Peyer's patch (tissue), 4 donors: ENCODE measurements at regions not wholly inside any gene's neighbourhood (a gene's known extent, or its start where the extent isn't known, plus 50 kb on each side); places are given as distances from the start of the nearest gene placed in this dataset.

Experiments
- DNase-seq, 3 donors: peaks; one replicate each; pipeline ENCODE4 v3.0.0-alpha.2; 2017 to 2019
- H3K27ac ChIP-seq, 4 donors: fragments of 200-600 bp; sonication (generic); one replicate each; pipeline ENCODE4 v1.5.1; 2016 to 2019
- H3K27me3 ChIP-seq, 2 donors: fragments of 200-600 bp; sonication (generic); one replicate each; pipeline ENCODE4 v1.5.1; 2019
- H3K36me3 ChIP-seq, 3 donors: fragments of 200-600 bp; sonication (generic); one replicate each; pipeline ENCODE4 v1.5.1; 2016 to 2019
- H3K4me1 ChIP-seq, 4 donors: fragments of 200-600 bp; sonication (generic); one replicate each; pipeline ENCODE4 v1.5.1; 2016 to 2019
- H3K4me3 ChIP-seq, 4 donors: fragments of 200-600 bp; sonication (generic); 1 replicate in 3 of 4; 2 replicates in 1 of 4; pipeline ENCODE4 v1.5.1; 2016 to 2019; ENCODE audit warnings: mild to moderate bottlenecking in 1 of 4
- H3K9me3 ChIP-seq, 4 donors: fragments of 200-600 bp; sonication (generic); one replicate each; pipeline ENCODE4 v1.5.1; 2016 to 2019; ENCODE audit warnings: mild to moderate bottlenecking in 1 of 4
- CTCF ChIP-seq, 6 experiments: fragments of 450-650 bp in 4 of 6; fragments of 200-600 bp in 2 of 6; sonication (generic) in 1 of 6; IDR thresholded peaks; one replicate each; pipeline ENCODE4 v1.5.1; 2017 to 2019; ENCODE audit warnings: antibody characterized with exemption in 6 of 6, mild to moderate bottlenecking in 3 of 6, moderate library complexity in 1 of 6
- POLR2A ChIP-seq, 2 donors: fragments of 450-650 bp; IDR thresholded peaks; one replicate each; pipeline ENCODE4 v1.5.1; 2017; ENCODE audit warnings: antibody characterized with exemption in 2 of 2, mild to moderate bottlenecking in 2 of 2, moderate library complexity in 2 of 2

- H3K4me1 ChIP-seq = peaks cover 0 to 6% (median 0%) of the 10 kb centered on the region in 4 donors
- H3K36me3 ChIP-seq = no peaks in the 10 kb centered on the region
- H3K9me3 ChIP-seq = no peaks in the 10 kb centered on the region
- H3K4me3 ChIP-seq = no peak overlapping the region
- H3K27ac ChIP-seq = no peak overlapping the region
- no peaks in the 10 kb centered on the region for H3K27me3 ChIP-seq
- DNase-seq = no peak
- no peak for TF ChIP-seq POLR2A (IDR thresholded peaks at IDR 0.05)
- no peak for TF ChIP-seq CTCF (IDR thresholded peaks at IDR 0.05)
These were observed 97.5 kb upstream of the RPS6KA3 start for GRCh38 chrX:20364238-20364637.

DNA sequence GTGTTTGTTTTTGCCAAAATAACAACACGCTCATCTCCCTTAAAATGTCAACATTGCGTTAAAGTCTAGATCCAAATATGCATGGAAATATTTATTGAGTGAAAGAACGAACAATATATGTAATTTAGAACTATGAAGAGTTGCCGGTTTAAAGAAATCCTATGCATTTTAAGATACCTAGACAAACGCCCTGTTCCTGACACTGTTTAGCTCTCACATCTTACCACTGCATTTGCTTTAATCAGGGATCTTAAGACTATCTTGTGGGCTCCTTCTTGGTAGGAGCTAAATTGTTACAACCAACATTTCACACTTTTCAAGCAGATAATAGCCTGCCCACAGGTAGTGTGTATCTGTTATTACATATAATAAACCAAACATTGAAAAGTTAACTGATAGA, 96.6 kb upstream of the RPS6KA3 start:
- H3K27me3 ChIP-seq = no peaks in the 10 kb centered on the region
- TF ChIP-seq CTCF (IDR thresholded peaks at IDR 0.05) = no peak
- no peak for TF ChIP-seq POLR2A (IDR thresholded peaks at IDR 0.05)
- no peak for DNase-seq
- H3K36me3 ChIP-seq = no peaks in the 10 kb centered on the region
- peak overlapping the region in 3 of 4 donors; percentile 53 to 80 (median 80) for H3K27ac ChIP-seq
- H3K9me3 ChIP-seq = no peaks in the 10 kb centered on the region
- H3K4me1 ChIP-seq = peaks cover 0 to 6% (median 0%) of the 10 kb centered on the region in 4 donors
- H3K4me3 ChIP-seq = no peak overlapping the region

DNA sequence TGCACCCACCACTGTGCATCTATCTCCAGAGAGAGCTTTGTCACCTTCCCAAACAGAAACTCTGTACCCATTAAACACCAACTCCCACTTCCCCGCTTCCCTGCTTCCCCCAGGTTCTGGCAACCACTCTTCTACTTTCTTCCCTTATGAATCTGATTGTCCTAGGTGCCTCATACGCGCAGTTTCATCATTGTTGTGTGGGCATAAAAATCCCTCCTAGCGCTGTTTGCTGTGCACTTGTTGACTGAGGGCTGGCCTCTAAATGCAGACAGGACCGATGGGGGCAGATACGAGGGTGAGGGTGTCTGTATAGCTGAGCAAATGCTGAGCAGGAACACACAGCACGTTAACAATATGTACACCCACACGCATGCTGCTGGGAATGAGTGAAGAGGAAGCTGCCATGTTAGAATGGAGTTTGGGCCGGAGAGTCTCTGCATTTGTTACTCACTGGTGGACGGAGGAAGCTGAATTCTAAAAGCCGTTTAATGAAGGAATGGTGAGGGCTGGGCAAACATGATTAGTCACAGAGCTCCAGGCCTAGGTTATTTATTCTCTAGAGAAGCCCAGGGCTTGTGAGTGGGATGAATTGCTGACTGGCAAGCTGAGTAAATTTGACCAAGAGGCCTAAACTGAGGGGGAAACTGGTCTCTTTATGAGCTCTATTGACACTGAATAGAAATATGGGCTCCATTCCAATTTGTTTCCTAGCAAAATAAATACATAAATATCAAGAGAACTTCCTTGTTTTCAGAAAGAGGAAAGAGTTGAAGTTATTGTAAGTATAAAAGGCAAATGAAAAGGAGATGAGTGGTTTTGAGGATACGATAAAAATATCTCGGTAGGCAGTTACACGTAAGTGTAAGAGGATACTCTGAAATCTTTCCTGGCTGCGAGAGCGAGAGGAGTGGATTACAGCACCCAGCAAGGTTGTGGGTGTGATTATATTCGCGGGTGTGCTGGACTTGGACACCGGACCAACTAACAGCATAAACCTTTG, 95.9 kb upstream of the RPS6KA3 start:
- no peaks in the 10 kb centered on the region for H3K36me3 ChIP-seq
- DNase-seq = no peak

DNA sequence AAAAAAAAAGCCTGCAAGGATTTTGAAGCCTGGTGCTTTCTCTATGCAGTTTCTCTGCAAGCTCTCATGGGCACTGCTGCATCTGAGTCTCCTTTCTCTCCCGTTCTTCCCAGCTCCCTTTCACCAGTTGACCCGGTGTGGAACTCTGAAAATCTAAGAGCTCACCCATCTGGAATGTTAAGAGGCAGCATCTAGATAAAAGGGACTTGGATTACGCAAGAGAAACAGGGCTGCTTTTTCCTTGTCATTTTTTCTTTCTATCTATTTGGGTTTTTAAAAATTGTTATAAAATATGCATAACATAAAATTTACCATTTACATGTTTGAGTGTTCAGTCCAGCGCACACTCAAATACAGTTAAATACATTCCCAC, 95.2 kb upstream of the RPS6KA3 start:
- DNase-seq = no peak

More for the DNA sequence above, 95.9 kb upstream of the RPS6KA3 start:
- Histone ChIP-seq H3K27ac (peak overlapping the region in 3 of 4 donors; percentile 53 to 80 (median 80)), H3K27me3 (no peaks in the 10 kb centered on the region), H3K4me3 (no peak overlapping the region), H3K4me1 (peaks cover 0 to 6% (median 0%) of the 10 kb centered on the region in 4 donors), H3K9me3 (no peaks in the 10 kb centered on the region)
- no peak for TF ChIP-seq CTCF (IDR thresholded peaks at IDR 0.05)
- TF ChIP-seq POLR2A (IDR thresholded peaks at IDR 0.05) = no peak

More for the DNA sequence above, 95.2 kb upstream of the RPS6KA3 start:
- TF ChIP-seq POLR2A (IDR thresholded peaks at IDR 0.05) (no peak), CTCF (IDR thresholded peaks at IDR 0.05) (no peak)
- Histone ChIP-seq H3K9me3 (no peaks in the 10 kb centered on the region), H3K27me3 (no peaks in the 10 kb centered on the region), H3K4me1 (peaks cover 0 to 6% (median 0%) of the 10 kb centered on the region in 4 donors), H3K36me3 (no peaks in the 10 kb centered on the region), H3K4me3 (no peak overlapping the region), H3K27ac (peak overlapping the region in 3 of 4 donors; percentile 53 to 80 (median 80))
